ENCODE measurements at regions not wholly inside any gene's neighbourhood (a gene's known extent, or its start where the extent isn't known, plus 50 kb on each side); places are given as distances from the start of the nearest gene placed in this dataset.
A peak's percentile ranks its signal among the peaks of the same experiment; 100 is the strongest.

GRCh38 chr6:68391953-68392352 is 243.1 kb upstream of the ADGRB3 start:
- Histone ChIP-seq H3K27me3 (ENCODE audit: low read depth) (no peaks in the 10 kb centered on the region), H3K4me1 (no peaks in the 10 kb centered on the region), H3K4me3 (no peak overlapping the region), H3K36me3 (no peaks in the 10 kb centered on the region), H3K9me3 (replicated peaks) (peaks cover 12% of the 10 kb centered on the region), H3K27ac (replicated peaks) (no peak overlapping the region)
- no peak for TF ChIP-seq CTCF (IDR thresholded peaks at IDR 0.05; ENCODE audit: borderline replicate concordance)
- no peak for DNase-seq
- intact Hi-C loops (cut with micrococcal nuclease) = no loop called here

GRCh38 chr6:68372991-68373390 is 262.1 kb upstream of the ADGRB3 start:
- Histone ChIP-seq H3K27me3 (ENCODE audit: low read depth) (no peaks in the 10 kb centered on the region), H3K9me3 (replicated peaks) (peaks cover 8% of the 10 kb centered on the region), H3K4me1 (no peaks in the 10 kb centered on the region), H3K4me3 (no peak overlapping the region), H3K36me3 (no peaks in the 10 kb centered on the region), H3K27ac (replicated peaks) (no peak overlapping the region)
- no peak for TF ChIP-seq CTCF (IDR thresholded peaks at IDR 0.05; ENCODE audit: borderline replicate concordance)
- no peak for DNase-seq
- intact Hi-C loops (cut with micrococcal nuclease) = no loop called here

GRCh38 chr6:68368845-68369244 is 266.2 kb upstream of the ADGRB3 start:
- DNase-seq = no peak
- Histone ChIP-seq H3K9me3 (replicated peaks) (peaks cover 11% of the 10 kb centered on the region), H3K27ac (replicated peaks) (no peak overlapping the region), H3K27me3 (ENCODE audit: low read depth) (no peaks in the 10 kb centered on the region), H3K4me3 (no peak overlapping the region), H3K4me1 (no peaks in the 10 kb centered on the region), H3K36me3 (no peaks in the 10 kb centered on the region)
- TF ChIP-seq CTCF (IDR thresholded peaks at IDR 0.05; ENCODE audit: borderline replicate concordance) = no peak
- intact Hi-C loops (cut with micrococcal nuclease) = no loop called here

GRCh38 chr6:68364271-68364805 is 270.7 kb upstream of the ADGRB3 start:
- Histone ChIP-seq H3K4me1 (no peaks in the 10 kb centered on the region), H3K27me3 (ENCODE audit: low read depth) (no peaks in the 10 kb centered on the region), H3K9me3 (replicated peaks) (peaks cover 17% of the 10 kb centered on the region), H3K27ac (replicated peaks) (no peak overlapping the region), H3K4me3 (no peak overlapping the region), H3K36me3 (no peaks in the 10 kb centered on the region)
- no peak for DNase-seq
- TF ChIP-seq CTCF (IDR thresholded peaks at IDR 0.05; ENCODE audit: borderline replicate concordance) = no peak
- intact Hi-C loops (cut with micrococcal nuclease) = no loop called here

- H3K27ac ChIP-seq (replicated peaks) = no peak overlapping the region
- H3K4me1 ChIP-seq = no peaks in the 10 kb centered on the region
- intact Hi-C loops (cut with micrococcal nuclease) = no loop called here
- no peak for DNase-seq
- no peaks in the 10 kb centered on the region for H3K27me3 ChIP-seq (ENCODE audit: low read depth)
- TF ChIP-seq CTCF (IDR thresholded peaks at IDR 0.05; ENCODE audit: borderline replicate concordance) = peak; percentile 43
- H3K9me3 ChIP-seq (replicated peaks) = no peaks in the 10 kb centered on the region
- no peak overlapping the region for H3K4me3 ChIP-seq
- no peaks in the 10 kb centered on the region for H3K36me3 ChIP-seq
Observed at GRCh38 chr6:68343901-68344300, 291.2 kb upstream of the ADGRB3 start.

Measured in left ventricle myocardium inferior (tissue), 1 donor.